ENCODE measurements at regions not wholly inside any gene's neighbourhood (a gene's known extent, or its start where the extent isn't known, plus 50 kb on each side); places are given as distances from the start of the nearest gene placed in this dataset.
"Not testable (repeated sequence)": the region's sequence is repeated elsewhere in the genome, so short reads cannot be mapped to it uniquely, and the experiment has no call there.

DNA sequence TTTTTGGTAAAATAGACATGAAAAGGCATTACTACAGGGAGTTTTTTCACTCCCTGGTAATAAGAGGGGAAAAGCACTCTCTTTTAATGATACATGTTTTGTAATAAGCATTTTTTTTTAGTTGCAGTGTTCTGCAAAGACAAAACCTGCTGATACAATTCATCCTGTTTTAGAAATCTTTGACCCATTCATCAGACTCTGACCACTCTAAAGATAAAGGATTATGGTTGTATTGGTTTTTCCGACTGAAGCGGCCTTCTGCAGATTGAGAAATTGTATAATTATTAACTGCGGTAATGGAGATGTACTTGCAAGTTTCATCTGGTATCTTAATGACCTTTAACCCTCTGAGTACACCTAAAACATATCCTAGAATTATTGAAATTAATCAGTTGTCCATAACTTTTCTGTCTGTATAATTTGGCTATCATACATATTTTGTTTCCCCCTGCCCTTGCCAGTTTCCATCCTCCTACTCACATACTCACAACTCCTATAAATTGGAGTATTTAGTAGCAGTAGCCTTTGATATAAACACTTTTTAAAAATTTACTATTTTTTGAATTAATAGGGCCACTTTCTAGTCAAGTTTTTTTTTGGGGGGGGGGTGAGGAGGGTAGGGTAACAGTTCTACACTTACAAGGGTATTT, 79.4 kb downstream of the SYT15B start:
- not testable (repeated sequence) for TF ChIP-seq CTCF (IDR thresholded peaks at IDR 0.05; ENCODE audit: insufficient read depth, low read length)
- TF ChIP-seq, protein P1, sequence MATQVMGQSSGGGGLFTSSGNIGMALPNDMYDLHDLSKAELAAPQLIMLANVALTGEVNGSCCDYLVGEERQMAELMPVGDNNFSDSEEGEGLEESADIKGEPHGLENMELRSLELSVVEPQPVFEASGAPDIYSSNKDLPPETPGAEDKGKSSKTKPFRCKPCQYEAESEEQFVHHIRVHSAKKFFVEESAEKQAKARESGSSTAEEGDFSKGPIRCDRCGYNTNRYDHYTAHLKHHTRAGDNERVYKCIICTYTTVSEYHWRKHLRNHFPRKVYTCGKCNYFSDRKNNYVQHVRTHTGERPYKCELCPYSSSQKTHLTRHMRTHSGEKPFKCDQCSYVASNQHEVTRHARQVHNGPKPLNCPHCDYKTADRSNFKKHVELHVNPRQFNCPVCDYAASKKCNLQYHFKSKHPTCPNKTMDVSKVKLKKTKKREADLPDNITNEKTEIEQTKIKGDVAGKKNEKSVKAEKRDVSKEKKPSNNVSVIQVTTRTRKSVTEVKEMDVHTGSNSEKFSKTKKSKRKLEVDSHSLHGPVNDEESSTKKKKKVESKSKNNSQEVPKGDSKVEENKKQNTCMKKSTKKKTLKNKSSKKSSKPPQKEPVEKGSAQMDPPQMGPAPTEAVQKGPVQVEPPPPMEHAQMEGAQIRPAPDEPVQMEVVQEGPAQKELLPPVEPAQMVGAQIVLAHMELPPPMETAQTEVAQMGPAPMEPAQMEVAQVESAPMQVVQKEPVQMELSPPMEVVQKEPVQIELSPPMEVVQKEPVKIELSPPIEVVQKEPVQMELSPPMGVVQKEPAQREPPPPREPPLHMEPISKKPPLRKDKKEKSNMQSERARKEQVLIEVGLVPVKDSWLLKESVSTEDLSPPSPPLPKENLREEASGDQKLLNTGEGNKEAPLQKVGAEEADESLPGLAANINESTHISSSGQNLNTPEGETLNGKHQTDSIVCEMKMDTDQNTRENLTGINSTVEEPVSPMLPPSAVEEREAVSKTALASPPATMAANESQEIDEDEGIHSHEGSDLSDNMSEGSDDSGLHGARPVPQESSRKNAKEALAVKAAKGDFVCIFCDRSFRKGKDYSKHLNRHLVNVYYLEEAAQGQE (IDR thresholded peaks at IDR 0.05; ENCODE audit: insufficient replicate concordance, low read depth) = not testable (repeated sequence)
